Inferior parietal cortex (tissue), 1 donor: ENCODE measurements at regions not wholly inside any gene's neighbourhood (a gene's known extent, or its start where the extent isn't known, plus 50 kb on each side); places are given as distances from the start of the nearest gene placed in this dataset.

Source experiments
- DNase-seq: peaks from one replicate; pipeline ENCODE4 v3.0.0-alpha.2; 2016; ENCODE audit errors: extremely low spot score

DNA sequence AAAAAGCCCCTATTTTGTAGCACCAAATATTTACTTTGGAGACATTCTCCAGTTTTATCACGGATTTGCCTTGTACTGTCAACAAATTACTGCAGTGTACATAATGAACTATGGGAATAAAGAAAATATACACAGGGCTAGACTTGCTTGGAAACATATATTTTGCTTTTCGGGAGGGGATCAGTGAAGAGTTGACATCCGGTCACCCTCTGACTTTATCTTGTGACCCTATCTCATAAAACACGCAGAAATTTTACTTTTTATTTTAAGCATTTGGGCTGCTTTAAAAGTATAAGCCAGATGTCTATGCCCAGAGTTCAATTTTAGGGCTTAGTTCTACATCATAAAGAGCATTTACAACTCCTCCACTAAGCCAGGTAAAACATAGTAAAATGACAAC is 630.7 kb downstream of the TOX3 start:
- no peak for DNase-seq

DNA sequence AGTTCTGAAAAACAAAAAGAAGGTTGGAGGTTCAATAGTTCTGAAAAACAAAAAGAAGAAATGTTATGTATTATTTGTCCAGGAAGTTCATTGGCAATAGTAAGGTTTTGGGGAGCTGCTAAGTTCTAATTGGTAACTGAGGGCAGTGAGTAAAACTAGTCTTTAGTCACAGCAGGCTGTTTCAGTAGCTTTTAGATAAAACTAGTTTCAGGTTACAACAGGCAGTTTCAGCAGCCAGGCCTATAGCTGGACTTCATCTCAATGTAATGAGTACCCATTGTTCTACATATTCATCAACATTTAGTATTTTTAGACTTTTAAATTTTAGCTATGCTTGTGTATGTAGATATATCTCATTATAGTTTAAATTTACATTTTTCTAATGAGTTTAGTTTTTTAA is 639.3 kb downstream of the TOX3 start:
- DNase-seq, result no peak

DNA sequence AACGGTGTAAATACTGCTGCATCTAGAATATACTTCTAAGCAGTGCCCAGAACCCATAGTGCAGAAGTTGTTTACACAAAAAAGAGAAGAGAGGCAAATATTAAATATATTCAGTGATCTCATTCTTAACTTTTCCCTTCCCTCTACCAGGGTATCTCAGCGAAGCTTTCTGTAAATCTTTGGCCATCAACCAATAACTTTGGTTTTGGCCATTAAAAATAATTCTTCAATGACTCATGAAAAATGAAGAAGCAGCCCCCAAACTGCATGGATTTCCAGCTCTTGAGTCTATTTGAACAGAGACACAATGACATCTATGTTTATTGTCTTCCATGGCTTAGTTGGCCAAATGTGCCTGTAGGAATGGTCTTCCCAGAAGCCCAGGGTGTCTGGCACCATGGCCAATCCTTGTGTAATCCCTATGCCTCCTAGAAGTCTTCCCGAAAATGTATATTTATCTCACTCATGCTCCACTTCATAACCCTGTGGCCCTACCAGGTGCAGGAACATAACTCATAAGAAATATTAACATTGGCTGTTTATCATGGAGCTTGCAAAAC is 646.6 kb downstream of the TOX3 start:
- DNase-seq, result no peak

DNA sequence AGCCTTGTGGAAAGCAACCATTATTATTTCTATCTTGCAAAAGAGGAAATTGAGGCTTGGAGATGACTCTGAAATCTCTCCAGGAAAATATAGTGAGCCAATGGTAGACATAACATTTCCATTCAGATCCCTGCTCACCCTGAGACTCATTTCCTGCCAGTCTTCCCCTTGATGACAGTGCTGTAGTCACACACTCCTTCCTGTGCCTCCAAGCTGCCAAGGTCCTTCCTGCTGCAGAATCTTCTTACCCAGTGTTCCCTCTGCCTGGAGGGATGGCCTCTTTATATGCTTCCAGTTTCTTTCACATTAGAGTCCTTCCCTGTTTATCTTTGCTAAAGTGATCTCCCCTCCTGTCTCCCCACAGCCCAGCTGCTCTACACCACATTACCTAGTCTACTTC is 648.1 kb downstream of the TOX3 start:
- DNase-seq, result no peak

DNA sequence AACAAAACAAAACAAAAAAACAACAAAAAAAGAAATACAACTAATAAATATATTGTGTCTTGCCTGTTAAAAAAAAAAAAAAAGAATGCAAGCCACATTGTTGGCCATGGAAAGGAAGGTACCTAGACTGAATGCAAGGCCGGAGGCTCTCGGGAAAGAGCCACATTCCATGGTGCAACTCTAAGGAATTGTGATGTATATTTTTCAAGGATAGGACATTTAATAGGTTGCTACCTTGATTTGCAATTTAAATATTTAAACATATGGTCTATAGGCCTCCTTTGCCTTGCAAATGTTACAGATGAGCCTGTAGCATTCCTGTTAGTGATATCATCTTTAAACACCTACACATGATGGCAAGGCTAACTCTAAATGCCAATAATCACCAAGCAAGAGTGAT is 650.9 kb downstream of the TOX3 start:
- DNase-seq, result no peak

DNA sequence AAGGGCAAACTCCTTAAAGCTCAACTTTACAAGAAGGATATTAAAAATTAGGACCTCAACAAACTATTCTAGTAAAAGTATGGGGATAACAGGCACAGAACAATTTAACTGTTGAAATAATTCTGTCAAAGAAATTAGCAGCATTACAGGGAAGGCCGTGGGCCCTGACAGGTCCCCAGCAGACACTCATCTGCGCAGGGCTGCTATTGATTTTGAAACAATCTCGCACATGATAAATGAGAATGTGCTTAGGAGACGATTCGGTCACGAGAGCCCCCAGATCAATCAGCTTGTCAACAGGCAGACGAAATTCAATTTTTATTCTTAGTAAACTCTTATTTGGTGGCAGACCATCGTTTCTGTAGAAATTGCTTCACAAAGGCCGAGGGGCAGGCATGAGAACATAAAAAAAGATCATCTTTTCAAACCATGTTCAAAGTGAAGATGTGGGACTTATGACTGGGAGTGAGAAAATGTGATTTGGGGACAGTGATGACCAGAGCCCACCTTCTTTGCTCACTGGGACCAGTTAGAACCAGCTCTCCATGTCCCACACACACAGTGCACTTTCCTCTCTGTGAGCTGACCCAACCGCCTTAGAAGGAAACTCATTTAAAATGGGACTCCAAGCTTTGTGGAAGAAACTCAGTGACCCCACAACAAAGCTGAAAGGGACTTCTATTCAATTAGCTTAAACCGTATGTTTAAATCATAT is 654.5 kb downstream of the TOX3 start:
- DNase-seq, result no peak

DNA sequence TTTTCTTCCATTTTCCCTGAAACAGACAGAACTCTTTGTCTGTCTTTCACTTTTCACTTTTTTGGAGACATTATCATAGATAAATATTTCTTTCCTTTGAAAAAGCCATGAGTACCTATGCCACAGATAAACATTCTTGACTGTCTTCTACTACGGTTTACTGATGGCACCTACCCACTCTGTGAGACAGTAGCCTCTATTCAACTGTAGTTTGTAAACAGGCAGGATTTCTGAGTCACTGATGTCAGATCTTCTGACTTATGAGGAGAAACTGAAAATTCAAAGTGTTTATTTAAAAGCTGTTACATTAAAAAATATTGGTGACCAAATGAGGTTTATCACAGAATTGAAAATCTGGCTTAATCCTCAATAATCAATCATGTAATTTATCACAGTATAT is 658.4 kb downstream of the TOX3 start:
- DNase-seq, result no peak

DNA sequence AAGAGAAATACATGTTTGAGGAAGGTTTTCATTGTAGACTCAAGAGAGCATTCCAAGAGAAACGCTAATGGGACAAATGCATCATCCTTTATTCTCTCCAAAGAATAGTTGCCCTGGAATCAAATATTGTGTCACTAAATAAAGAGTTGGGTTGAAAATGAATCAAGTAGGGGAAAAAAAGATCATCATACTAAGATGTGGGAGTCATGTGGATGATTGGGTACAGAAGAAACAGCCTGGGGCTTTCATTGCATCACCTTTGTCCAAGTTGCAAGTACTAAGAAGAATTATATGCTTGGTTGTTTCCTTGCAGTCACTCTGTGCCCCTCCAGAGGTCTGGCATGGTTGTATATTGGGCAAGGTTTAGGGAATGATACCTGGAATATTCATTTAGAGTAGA is 658.9 kb downstream of the TOX3 start:
- no peak for DNase-seq

DNA sequence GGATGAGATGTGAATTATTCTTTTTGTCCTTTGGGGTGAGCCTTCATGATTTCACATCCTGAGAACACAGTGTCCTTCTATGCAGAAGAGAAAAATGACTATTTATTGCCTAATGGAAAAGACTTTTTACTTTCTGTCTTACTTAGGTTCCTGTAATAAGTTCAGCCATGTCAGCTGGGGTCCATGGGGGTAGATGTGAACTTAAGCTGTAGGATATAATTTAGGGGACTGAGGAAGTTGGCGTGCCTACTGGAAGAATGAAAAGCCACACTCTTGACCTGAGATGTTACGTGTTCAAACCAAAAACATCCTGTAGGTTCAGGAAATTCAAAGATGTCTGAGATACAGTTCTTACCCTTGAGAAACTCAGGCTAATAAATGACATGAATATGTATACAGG is 660.5 kb downstream of the TOX3 start:
- DNase-seq, result no peak

DNA sequence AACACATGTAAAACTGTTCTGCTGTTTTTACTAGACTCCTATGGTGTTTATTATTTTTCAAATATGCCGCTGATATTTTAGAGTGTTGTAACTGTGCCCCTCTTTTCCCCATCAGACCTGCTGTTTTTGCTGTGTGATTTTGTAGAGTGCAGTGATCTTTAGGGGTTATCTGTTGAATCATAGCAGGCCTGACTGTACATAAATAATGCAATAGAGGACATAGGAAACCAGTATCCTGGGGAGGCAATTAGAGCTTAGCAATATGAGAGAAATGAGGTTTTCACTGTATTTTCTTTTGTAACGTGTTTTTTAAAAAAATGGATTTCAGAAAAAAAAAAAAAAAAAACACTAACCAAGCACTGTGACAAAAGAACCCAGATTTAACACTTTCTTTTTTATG is 662.2 kb downstream of the TOX3 start:
- DNase-seq, result no peak

DNA sequence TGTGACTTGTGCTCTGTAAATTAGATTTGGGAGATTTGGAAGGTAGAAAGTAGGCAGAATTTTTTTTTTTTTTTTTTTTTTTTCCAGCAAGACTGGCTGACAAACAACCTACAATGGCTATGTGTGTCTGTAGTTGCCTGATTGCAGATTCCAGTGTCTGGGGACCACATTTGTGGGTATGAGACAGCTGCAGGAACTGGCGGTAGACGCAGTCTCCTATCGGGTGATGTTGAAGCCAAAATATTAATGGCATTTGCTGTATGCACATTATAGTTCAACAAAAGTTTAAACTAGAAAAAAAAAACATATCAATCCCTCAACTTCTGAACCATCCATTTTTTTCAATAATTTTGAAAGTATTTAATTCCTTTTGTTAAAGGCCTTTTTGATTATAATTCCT is 665.2 kb downstream of the TOX3 start:
- no peak for DNase-seq

DNA sequence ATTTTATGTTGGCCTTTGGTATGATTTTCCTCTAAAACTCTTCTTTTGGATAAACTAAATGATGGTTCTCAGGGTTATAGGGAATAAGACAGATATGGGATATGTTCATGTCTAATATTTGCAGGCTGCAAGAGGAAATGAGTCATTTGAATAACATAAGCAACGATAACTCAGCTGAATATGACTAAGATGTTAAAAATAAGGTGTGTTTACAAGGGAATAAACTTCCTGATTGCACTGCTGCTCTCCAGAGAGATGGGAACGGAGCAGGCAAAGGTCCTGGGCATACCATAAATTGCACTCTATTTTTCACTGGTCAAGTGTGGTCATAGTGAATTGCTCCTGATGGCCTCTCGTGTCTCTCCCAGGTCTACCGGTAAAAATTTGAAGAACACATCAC is 666.2 kb downstream of the TOX3 start:
- no peak for DNase-seq

DNA sequence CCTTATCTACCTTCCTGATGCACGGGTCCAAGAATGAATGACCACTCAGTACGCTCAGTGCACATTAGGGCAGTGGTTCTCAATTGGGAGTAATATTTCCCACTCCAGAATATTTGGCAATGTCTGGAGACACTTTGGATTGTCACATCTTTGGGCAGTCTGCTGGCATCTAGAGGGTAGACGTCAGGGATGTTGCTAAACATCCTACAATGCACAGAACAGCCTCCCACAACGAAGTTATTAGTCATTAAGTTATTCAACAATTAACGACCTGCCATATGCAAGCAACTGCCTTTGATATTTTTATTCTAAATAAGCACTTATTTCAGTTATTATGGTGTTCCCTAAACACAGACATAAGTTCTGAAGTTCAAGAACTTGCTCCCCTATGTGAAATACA is 669.3 kb downstream of the TOX3 start:
- no peak for DNase-seq

DNA sequence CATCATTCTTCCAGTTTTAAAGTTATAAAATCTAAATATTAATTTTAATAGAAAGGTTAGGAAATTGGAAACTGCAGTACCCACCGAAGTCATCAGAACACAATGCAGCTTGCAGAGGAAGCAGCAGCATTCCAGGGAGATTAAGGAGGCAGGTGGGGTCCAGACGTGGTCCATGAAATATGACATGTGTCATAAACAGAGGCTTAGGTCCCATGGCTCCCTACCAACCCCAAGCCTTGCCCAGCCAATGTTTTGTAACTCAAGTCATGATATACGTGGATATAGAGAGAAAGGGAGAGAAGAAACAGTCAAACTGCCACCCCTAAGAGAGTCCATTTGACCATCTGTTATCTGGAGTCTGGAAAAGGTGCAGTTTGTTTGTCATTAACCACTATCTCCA is 670.0 kb downstream of the TOX3 start:
- no peak for DNase-seq

DNA sequence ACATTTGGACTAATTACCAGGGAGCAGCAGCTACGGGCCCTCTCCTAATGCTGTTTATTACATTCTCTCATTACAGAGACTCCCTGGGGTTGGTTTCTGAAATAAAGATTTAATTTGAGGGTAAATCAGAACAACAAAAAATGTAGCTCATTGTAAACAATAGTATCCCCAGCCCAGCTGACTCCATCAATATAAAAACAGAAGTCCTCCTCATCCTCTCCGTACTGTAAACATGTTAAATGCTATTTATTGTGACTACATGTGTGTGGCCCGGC is 670.4 kb downstream of the TOX3 start:
- no peak for DNase-seq

DNA sequence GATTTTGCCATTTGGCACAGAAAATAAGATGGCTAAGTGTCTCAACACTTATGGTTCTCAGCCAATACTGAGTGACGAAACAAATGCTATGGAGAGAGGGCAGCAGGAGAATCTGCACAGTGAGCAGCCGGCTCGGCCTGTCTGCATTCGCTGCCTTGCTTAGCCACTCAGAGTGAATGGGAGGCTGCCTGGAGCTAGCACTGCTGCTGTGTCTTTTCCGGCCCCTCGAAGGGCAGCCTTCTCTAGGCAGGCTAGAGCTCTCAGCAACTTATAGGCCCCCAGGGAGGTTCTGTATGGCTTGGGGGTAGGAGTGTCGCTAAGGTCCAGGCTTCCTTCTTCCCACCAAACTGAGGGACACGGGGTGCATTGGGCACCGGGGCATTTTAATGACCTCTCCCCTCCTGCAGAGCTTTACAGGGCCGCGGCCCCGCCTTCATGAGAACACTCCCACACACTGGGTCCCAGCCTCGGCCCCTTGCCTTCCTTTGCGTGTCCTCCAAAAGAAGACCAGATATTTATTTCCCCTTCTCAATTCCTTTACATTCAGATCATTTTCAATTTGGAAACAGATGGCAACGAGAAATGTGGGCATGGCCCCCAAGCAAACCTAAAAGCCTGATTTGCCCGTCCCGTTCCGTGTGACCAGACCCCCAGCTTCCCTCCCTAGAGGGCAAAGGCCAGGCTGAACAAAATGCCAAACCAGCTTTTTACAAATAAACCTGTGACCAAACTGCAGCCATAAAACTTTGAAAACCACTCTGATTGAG is 670.9 kb downstream of the TOX3 start:
- DNase-seq, result no peak

DNA sequence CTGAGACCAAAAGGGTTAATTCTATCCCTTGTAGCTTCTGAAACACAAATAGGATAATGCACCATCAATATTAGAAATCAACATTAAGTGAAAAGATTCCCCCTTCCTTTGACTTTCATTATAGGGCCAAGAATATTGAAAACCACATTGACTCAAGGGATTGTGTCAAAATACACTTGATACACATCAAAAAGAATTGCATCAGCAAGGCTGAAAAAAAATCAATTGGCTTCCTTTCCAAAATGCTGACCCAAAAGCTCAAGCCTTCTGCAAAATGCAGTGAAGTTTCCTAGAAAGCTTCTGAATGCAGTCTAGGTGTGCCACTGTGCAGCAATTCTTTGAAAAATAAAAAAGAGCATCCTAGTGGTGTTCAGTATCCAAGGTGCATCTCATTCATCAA is 674.4 kb downstream of the TOX3 start:
- DNase-seq, result no peak

DNA sequence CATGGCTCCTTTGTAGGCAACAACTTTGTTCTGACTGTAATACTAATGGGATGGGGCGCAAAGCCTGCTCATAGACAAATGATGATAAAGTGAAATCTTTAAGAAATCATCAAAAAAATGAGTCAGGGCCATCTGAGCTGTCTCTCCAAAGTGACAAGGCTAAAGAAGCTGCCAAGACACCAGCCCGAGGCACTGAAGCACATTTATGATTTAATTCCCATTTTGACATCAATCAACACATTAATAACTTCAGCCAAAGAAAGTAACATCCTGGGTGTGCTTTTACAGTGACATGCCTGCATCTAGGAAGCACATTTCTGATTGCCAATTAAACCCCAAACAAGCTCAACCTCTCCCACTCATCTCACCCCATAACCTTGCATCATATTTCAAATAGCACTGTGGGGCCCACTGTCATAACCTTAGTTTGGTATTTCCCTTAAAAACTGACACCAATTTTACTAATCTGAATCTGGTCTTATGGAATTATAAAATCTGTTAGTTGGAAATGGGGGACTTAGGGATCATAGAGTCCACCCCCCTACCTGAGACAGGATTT is 676.6 kb downstream of the TOX3 start:
- DNase-seq, result no peak

DNA sequence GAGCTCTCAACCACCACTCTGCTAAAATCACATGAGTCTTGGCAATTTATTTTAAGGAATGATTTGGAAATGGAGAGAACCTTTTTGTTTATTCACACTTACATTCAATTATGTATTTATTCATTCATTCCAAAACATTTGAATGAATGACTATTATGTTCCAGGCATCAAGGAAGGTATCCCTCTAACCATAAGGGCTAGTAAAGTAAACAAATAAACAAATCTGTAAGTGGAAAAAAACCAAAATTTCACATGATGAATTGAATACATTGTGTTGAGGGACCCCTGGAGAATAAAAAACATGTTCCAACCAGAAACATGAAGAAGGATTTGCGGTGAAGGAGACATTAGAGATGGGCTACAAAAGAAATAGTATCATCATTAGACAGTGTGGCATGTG is 677.8 kb downstream of the TOX3 start:
- no peak for DNase-seq

DNA sequence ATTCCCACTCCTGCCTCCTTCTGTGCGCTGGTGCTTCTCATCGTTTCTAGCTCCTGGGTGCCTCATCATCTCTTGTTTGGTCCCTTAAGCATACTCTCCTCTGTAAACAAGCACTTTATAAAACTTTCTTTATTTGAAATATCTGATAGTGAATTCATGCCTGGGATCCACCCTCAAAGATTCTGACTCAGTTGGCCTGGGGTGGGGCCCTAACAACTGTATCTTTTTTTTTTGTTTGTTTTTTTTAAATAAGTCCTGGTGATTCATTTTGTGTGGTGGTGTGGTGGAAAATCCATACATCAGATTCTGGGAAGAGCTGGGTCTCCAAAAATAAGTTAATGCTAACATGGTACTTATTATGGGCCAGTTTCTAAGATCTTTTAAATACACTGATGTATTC is 678.3 kb downstream of the TOX3 start:
- DNase-seq, result no peak

DNA sequence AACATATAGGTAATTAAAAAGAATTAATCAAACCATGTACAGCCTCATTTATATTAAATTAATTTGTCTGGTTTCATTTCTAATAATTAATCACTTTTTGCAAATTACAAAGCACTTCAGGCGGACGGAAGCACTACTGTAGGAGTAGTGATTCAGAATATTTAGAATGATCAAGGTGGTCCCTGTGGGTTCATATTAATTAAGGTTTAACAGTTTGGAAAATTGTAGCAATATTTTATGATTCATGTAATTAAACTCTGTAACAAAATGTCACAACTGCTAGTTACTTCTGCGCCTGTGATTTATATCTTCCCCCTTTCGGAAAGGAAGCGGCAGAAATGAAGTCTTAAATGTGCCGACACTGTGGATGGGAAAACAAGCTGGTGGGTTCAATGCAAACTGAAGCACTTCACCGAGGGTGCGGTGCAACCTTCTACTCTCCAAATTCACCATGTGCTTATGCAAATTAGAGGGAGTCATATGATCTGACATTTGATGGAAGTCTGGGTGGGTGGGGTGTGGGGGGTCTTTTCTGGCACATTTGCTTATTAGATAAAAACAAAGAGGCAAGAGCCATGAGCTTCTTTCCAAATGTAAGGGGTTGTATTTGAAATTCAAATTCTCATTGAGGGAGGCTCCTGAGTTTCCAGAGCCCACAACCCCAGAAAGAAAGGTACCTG is 679.4 kb downstream of the TOX3 start:
- no peak for DNase-seq

DNA sequence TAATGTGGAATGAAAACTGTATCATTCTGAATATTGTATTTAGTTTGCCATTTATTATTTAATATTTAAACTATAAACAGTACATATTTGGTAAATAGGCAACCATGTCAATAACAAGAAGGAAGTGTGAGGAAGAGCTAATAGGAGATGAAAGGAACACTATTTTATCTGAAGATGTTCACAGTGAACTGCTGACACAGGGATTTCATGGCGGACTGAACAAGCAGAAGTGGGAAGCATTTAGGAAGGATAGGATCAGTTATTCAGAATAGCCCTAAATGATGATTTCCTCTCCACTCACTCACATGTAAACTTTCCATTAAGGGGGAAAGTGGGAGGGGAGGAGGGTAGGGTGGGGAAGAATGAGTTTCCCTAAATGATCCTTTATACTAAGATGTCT is 682.4 kb downstream of the TOX3 start:
- DNase-seq, result no peak
